Osteocyte (in vitro differentiated cells): ENCODE measurements at regions not wholly inside any gene's neighbourhood (a gene's known extent, or its start where the extent isn't known, plus 50 kb on each side); places are given as distances from the start of the nearest gene placed in this dataset.

Source experiments
- DNase-seq: peaks from one replicate; pipeline ENCODE4 v3.0.0; 2021; ENCODE audit warnings: mixed read lengths; ENCODE audit not compliant: unreplicated experiment; ENCODE audit errors: extremely low spot score
- H3K27ac Mint-ChIP-seq: one replicate; pipeline ENCODE4 v1.8.0; 2021; ENCODE audit warnings: mild to moderate bottlenecking, mixed read lengths; ENCODE audit not compliant: unreplicated experiment
- H3K27me3 Mint-ChIP-seq: one replicate; pipeline ENCODE4 v1.8.0; 2021; ENCODE audit warnings: mixed read lengths; ENCODE audit not compliant: unreplicated experiment
- H3K36me3 Mint-ChIP-seq: one replicate; pipeline ENCODE4 v1.8.0; 2021; ENCODE audit warnings: mixed read lengths; ENCODE audit not compliant: unreplicated experiment
- H3K4me1 Mint-ChIP-seq: one replicate; pipeline ENCODE4 v1.8.0; 2021; ENCODE audit warnings: mixed read lengths; ENCODE audit not compliant: unreplicated experiment
- H3K4me3 Mint-ChIP-seq: one replicate; pipeline ENCODE4 v1.8.0; 2021; ENCODE audit warnings: mild to moderate bottlenecking, moderate library complexity, mixed read lengths; ENCODE audit not compliant: unreplicated experiment
- H3K9me3 Mint-ChIP-seq: one replicate; pipeline ENCODE4 v1.8.0; 2021; ENCODE audit warnings: mixed read lengths; ENCODE audit not compliant: unreplicated experiment
- CTCF ChIP-seq: fragments of 200-600 bp; sonication (generic); IDR thresholded peaks from 2 replicates; pipeline ENCODE4 v1.5.0; 2021; ENCODE audit warnings: antibody characterized with exemption, mild to moderate bottlenecking, moderate library complexity

DNA sequence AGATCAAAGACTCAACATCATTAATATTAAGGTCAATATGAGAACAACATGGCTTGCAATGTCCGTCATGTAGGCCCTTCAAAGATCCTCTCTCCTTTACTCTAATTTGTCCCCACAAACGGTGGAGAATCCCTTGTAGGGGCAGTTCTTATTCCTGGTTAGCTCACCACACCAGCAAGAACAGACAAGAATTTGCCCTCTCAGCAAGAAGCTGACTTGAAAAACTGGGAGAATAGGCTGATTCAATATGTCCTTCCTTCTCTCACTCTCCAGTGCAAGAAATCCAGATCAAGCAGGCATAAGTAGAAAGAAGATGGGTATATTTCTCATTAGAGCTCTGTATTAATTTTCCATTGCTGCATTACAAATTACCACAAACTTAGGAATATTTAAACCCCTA, 704.2 kb upstream of the SLIT2 start:
- H3K36me3 Mint-ChIP-seq, result no peaks in the 10 kb centered on the region
- no peak overlapping the region for H3K4me3 Mint-ChIP-seq
- H3K9me3 Mint-ChIP-seq, result peaks cover 3% of the 10 kb centered on the region
- H3K27ac Mint-ChIP-seq, result no peak overlapping the region
- H3K4me1 Mint-ChIP-seq, result peaks cover 4% of the 10 kb centered on the region
- no peak for DNase-seq
- peaks cover under 1% of the 10 kb centered on the region for H3K27me3 Mint-ChIP-seq
- TF ChIP-seq CTCF, result no peak

DNA sequence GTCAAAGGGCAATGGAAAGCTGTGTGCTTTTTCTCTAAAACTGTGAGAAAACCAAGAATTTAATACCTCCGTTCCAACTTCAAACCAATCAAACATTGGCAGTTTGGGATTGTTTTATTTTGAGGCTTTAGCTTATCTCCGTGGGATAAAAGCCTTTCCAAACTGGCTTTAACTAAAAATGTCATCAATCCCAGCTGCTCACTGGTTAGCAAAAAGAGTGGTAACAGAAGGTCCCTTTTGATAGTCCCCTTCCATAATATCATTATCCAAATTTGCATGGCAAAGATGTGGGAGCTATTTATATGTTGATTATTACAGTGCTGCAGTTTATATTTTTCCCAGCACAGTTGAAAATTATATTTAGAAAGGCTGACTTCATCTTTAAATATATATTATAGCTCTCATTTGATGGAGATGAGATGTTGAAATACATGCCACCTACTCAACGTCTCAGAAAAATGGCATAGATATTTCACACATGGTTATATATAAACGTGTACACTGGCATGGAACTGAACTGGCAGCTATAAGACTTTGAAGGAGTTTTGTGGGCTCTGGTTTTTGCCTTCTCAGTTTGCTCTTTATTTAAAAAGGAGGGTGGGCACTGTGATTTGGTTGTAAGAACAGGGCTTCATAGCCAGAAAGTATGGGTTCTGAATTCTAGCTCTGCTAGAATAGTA, 707.1 kb upstream of the SLIT2 start:
- Mint-ChIP-seq H3K36me3 (no peaks in the 10 kb centered on the region), H3K4me3 (no peak overlapping the region), H3K27me3 (peaks cover 3% of the 10 kb centered on the region), H3K4me1 (peaks cover 4% of the 10 kb centered on the region), H3K9me3 (peaks cover under 1% of the 10 kb centered on the region), H3K27ac (no peak overlapping the region)
- TF ChIP-seq CTCF, result no peak
- no peak for DNase-seq

DNA sequence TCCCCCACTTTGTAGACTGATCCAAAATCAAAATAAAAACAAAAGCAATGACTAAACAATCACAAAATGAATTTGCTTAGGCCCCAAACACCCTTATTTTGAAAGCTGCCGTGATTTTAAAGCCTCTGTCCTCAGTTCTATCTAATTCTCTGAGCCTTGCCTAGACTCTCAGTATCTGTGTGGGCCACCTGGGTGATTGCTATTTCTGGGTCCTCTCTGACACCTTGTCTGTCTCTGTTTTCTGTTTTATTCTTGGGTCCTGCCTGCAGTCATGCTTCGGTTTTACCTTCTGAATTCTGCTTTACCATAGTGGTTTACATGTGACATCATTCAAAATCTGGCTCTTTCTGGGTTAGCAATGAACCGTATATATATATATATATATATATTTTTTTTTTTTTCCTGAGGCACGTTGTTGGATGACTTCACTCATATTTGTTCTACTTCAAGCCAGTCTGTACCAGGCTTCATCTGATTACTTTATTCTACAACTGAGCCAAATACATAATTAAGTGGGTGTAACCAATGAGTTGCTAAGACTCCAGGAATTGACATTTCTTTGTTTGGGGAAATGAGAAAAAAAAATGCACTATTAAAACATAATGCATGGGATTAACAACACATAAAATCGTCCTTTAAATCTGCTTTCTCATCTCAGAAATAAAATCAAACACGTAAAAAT, 710.7 kb upstream of the SLIT2 start:
- peaks cover 6% of the 10 kb centered on the region for H3K27me3 Mint-ChIP-seq

DNA sequence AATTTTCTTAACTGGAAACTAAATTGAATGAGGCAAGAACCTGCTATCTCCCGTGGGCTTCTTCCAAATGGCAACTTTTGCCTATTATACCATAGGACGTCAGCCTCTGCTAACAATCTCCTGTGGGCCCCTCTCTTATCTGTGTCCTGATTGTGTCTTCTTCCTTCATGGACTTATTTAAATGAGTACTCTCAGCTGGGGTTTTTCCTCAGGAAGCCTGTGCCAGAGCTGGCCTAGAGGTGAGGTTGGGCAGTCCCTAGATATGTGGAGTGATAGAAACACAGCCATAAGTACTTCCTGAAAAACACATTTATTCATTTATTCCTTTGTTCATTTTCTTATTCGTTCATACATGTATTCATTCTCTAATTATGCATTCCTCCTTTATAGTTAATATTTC, 712.5 kb upstream of the SLIT2 start:
- Mint-ChIP-seq H3K27me3 (peaks cover 6% of the 10 kb centered on the region), H3K9me3 (no peaks in the 10 kb centered on the region), H3K4me3 (no peak overlapping the region), H3K27ac (no peak overlapping the region), H3K4me1 (no peaks in the 10 kb centered on the region), H3K36me3 (no peaks in the 10 kb centered on the region)
- DNase-seq, result no peak
- TF ChIP-seq CTCF, result no peak

More for the DNA sequence above, 710.7 kb upstream of the SLIT2 start:
- Mint-ChIP-seq H3K4me1 (no peaks in the 10 kb centered on the region), H3K4me3 (no peak overlapping the region), H3K36me3 (no peaks in the 10 kb centered on the region), H3K9me3 (no peaks in the 10 kb centered on the region), H3K27ac (no peak overlapping the region)
- DNase-seq, result no peak
- no peak for TF ChIP-seq CTCF

DNA sequence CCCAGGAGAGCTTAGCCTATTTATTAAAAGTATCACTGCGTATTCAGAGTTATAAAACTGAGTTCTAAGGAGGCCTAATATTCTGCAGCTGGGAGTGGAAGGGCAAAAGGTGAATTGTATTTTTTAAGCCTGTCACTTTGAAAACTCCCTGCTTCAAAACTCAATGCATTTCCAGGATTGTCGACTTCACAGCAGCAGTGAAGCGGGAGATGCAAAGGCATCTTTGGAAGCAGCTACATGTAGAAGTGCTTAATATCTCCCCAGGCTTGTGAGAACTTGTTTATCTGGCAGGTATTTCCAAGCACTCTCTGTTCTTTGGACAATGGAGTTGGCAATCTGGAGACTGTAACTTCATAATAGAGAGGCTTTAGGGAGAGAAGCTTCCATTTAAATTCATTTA, 717.5 kb upstream of the SLIT2 start:
- H3K9me3 Mint-ChIP-seq, result no peaks in the 10 kb centered on the region
- no peak for DNase-seq
- no peak for TF ChIP-seq CTCF
- H3K27ac Mint-ChIP-seq, result no peak overlapping the region
- no peaks in the 10 kb centered on the region for H3K4me1 Mint-ChIP-seq
- no peaks in the 10 kb centered on the region for H3K36me3 Mint-ChIP-seq
- no peak overlapping the region for H3K4me3 Mint-ChIP-seq
- H3K27me3 Mint-ChIP-seq, result peaks cover 5% of the 10 kb centered on the region
